ENCODE measurements at regions not wholly inside any gene's neighbourhood (a gene's known extent, or its start where the extent isn't known, plus 50 kb on each side); places are given as distances from the start of the nearest gene placed in this dataset.

GRCh38 chr6:145551164-145551563, 184.2 kb downstream of the EPM2A start:
- TF ChIP-seq, protein P1, sequence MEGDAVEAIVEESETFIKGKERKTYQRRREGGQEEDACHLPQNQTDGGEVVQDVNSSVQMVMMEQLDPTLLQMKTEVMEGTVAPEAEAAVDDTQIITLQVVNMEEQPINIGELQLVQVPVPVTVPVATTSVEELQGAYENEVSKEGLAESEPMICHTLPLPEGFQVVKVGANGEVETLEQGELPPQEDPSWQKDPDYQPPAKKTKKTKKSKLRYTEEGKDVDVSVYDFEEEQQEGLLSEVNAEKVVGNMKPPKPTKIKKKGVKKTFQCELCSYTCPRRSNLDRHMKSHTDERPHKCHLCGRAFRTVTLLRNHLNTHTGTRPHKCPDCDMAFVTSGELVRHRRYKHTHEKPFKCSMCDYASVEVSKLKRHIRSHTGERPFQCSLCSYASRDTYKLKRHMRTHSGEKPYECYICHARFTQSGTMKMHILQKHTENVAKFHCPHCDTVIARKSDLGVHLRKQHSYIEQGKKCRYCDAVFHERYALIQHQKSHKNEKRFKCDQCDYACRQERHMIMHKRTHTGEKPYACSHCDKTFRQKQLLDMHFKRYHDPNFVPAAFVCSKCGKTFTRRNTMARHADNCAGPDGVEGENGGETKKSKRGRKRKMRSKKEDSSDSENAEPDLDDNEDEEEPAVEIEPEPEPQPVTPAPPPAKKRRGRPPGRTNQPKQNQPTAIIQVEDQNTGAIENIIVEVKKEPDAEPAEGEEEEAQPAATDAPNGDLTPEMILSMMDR (IDR thresholded peaks at IDR 0.05; ENCODE audit: low read length), result no peak
- no peak for TF ChIP-seq EZH2 (IDR thresholded peaks at IDR 0.05; ENCODE audit: borderline replicate concordance, low read length)

All from OCI-LY1 (cell line).